ENCODE measurements at regions not wholly inside any gene's neighbourhood (a gene's known extent, or its start where the extent isn't known, plus 50 kb on each side); places are given as distances from the start of the nearest gene placed in this dataset.

- no peak for ATAC-seq (ENCODE audit: low read depth)
- H3K9ac ChIP-seq (ENCODE audit: low read depth, low read length): peak overlapping the region; percentile 80
- TF ChIP-seq CEBPB (IDR thresholded peaks at IDR 0.05; ENCODE audit: low read depth, low read length) (no peak), BHLHE40 (IDR thresholded peaks at IDR 0.05; ENCODE audit: low read depth, low read length) (no peak), MAFK (IDR thresholded peaks at IDR 0.05; ENCODE audit: low read depth, low read length) (no peak), FOS (IDR thresholded peaks at IDR 0.05; ENCODE audit: low read depth, low read length) (no peak), RAD21 (IDR thresholded peaks at IDR 0.05; ENCODE audit: low read length) (no peak), MXI1 (IDR thresholded peaks at IDR 0.05; ENCODE audit: borderline replicate concordance, low read depth, low read length) (no peak), POLR2A (IDR thresholded peaks at IDR 0.05; ENCODE audit: low read depth, low read length) (no peak), MAZ (IDR thresholded peaks at IDR 0.05; ENCODE audit: borderline replicate concordance, low read depth, low read length) (no peak), USF2 (IDR thresholded peaks at IDR 0.05; ENCODE audit: low read depth, low read length) (no peak), SMC3 (IDR thresholded peaks at IDR 0.05; ENCODE audit: low read depth, low read length) (no peak), NFE2L2 (IDR thresholded peaks at IDR 0.05; ENCODE audit: low read depth, low read length) (no peak), CTCF (conservative IDR thresholded peaks at IDR 0.05; ENCODE audit: low read depth, low read length) (no peak), ELK1 (IDR thresholded peaks at IDR 0.05; ENCODE audit: borderline replicate concordance, low read depth, low read length) (no peak), RCOR1 (IDR thresholded peaks at IDR 0.05; ENCODE audit: insufficient replicate concordance, low read length) (no peak), CHD1 (IDR thresholded peaks at IDR 0.05; ENCODE audit: low read depth, low read length) (no peak)
Observed at GRCh38 chr1:21346365-21347071, 56.3 kb upstream of the ECE1 start.

More at GRCh38 chr1:21346365-21347071, 56.3 kb upstream of the ECE1 start:
- H3K14ac ChIP-seq (replicated peaks; ENCODE audit: low read depth, low read length): peak overlapping the region; percentile 94
- no peaks in the 10 kb centered on the region for H3K36me3 ChIP-seq (ENCODE audit: control insufficient read depth, insufficient read depth, low read length)
- H3K27me3 ChIP-seq (ENCODE audit: control insufficient read depth, insufficient read depth, low read length): no peaks in the 10 kb centered on the region
- peak overlapping the region; percentile 81 for H2BK5ac ChIP-seq (ENCODE audit: low read depth, low read length, poor library complexity, severe bottlenecking)
- H3K4ac ChIP-seq (ENCODE audit: low read depth, low read length): peak overlapping the region; percentile 92
- H4K8ac ChIP-seq (ENCODE audit: low read depth in 2 of 2, low read length in 2 of 2): peak overlapping the region; percentile 32 to 50; a peak in 2 of 4 replicates
- 55% methylated on average over 7 of the region's 13 CpGs; no CpG with 5 or more reads in 1 of the 2 experiments for WGBS, 2 experiments (ENCODE audit: extremely low coverage in 2 of 2, insufficient read length in 1 of 2)
- H2AK5ac ChIP-seq (ENCODE audit: low read depth, low read length): peak overlapping the region; percentile 68; the same call in 1 of the 2 replicates
- dilution Hi-C loops (cut with HindIII; ENCODE audit: low sequenced_read_pairs, unreplicated experiment): no loop called here
- ChIA-PET CTCF (interaction anchor here (1.3 kb wide), 1 partner anchor 44 kb away, joined by 5 read pairs; no protein-coding TSS in a partner anchor), POLR2A (ENCODE audit: unreplicated experiment) (no interaction called here)
- H3K4me2 ChIP-seq (ENCODE audit: low read depth, low read length): peak overlapping the region; percentile 92
- H2BK20ac ChIP-seq (ENCODE audit: low read depth, low read length): 0 out of 2 replicates have a peak overlapping the region, but pooled peaks have one; percentile 16
- peak overlapping the region; percentile 93 for H2AFZ ChIP-seq (replicated peaks; ENCODE audit: low read length, poor library complexity)
- H3K56ac ChIP-seq (ENCODE audit: extremely low read depth, insufficient read depth, low read length): no peak overlapping the region
- H2BK15ac ChIP-seq (ENCODE audit: low read depth, low read length): peak overlapping the region; percentile 53; the same call in 1 of the 3 replicates
- peaks cover 30% of the 10 kb centered on the region for H4K20me1 ChIP-seq (ENCODE audit: insufficient read depth, low read length)
- peak overlapping the region; percentile 92 for H2AK9ac ChIP-seq (replicated peaks; ENCODE audit: low read depth, low read length, poor library complexity)
- peak overlapping the region; percentile 80; the same call in 1 of the 2 replicates for H2BK120ac ChIP-seq (ENCODE audit: low read depth, low read length)
- intact Hi-C loops (cut with micrococcal nuclease): no loop called here
- peak overlapping the region; percentile 90 for H3K18ac ChIP-seq (ENCODE audit: low read depth, low read length)
- peak overlapping the region; percentile 47 for H4K91ac ChIP-seq (ENCODE audit: insufficient read depth, low read depth, low read length)
- H3K23ac ChIP-seq (ENCODE audit: low read depth, low read length): peak overlapping the region; percentile 37; the same call in 1 of the 2 replicates
- no peak overlapping the region for H3K27ac ChIP-seq (ENCODE audit: insufficient read depth, low read length)
- no peaks in the 10 kb centered on the region for H3K9me3 ChIP-seq (ENCODE audit: control insufficient read depth, insufficient read depth, low read length)
- no peak for DNase-seq
- in situ Hi-C loops (cut with MboI; ENCODE audit: low sequenced_read_pairs): no loop called here
- peaks cover 7% of the 10 kb centered on the region; the same call in 1 of the 2 replicates for H3K9me1 ChIP-seq (ENCODE audit: insufficient read depth, low read length)
- H3K79me1 ChIP-seq (ENCODE audit: low read depth in 1 of 2, low read length in 2 of 2): peaks cover 13 to 44% of the 10 kb centered on the region in 2 experiments
- BruUV-seq (replicated peaks): no TSS peak
- H3K4me1 ChIP-seq (ENCODE audit: control insufficient read depth, insufficient read depth, low read length): peaks cover 26% of the 10 kb centered on the region
- peak overlapping the region; percentile 43 for H4K5ac ChIP-seq (ENCODE audit: low read depth, low read length)
- H3K4me3 ChIP-seq (ENCODE audit: insufficient read depth, low read depth, low read length): peak overlapping the region; percentile 92

All from IMR-90 (cell line).